ENCODE measurements at regions not wholly inside any gene's neighbourhood (a gene's known extent, or its start where the extent isn't known, plus 50 kb on each side); places are given as distances from the start of the nearest gene placed in this dataset.

GRCh38 chr3:17852217-17852616, 109.8 kb upstream of the TBC1D5 start:
- TF ChIP-seq, protein P1, sequence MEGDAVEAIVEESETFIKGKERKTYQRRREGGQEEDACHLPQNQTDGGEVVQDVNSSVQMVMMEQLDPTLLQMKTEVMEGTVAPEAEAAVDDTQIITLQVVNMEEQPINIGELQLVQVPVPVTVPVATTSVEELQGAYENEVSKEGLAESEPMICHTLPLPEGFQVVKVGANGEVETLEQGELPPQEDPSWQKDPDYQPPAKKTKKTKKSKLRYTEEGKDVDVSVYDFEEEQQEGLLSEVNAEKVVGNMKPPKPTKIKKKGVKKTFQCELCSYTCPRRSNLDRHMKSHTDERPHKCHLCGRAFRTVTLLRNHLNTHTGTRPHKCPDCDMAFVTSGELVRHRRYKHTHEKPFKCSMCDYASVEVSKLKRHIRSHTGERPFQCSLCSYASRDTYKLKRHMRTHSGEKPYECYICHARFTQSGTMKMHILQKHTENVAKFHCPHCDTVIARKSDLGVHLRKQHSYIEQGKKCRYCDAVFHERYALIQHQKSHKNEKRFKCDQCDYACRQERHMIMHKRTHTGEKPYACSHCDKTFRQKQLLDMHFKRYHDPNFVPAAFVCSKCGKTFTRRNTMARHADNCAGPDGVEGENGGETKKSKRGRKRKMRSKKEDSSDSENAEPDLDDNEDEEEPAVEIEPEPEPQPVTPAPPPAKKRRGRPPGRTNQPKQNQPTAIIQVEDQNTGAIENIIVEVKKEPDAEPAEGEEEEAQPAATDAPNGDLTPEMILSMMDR (IDR thresholded peaks at IDR 0.05; ENCODE audit: insufficient read depth, low read depth, low read length), result no peak
- no peak for TF ChIP-seq EZH2 (IDR thresholded peaks at IDR 0.05; ENCODE audit: insufficient read depth, low read length)

All from astrocyte (in vitro differentiated cells and primary cell).